Dedifferentiated amniotic fluid mesenchymal stem cell (primary cell): ENCODE measurements at regions not wholly inside any gene's neighbourhood (a gene's known extent, or its start where the extent isn't known, plus 50 kb on each side); places are given as distances from the start of the nearest gene placed in this dataset.
"Not testable (repeated sequence)": the region's sequence is repeated elsewhere in the genome, so short reads cannot be mapped to it uniquely, and the experiment has no call there.

Source experiments
- DNase-seq: peaks from one replicate; pipeline ENCODE4 v3.0.0-alpha.2; 2016; ENCODE audit errors: extremely low spot score

DNA sequence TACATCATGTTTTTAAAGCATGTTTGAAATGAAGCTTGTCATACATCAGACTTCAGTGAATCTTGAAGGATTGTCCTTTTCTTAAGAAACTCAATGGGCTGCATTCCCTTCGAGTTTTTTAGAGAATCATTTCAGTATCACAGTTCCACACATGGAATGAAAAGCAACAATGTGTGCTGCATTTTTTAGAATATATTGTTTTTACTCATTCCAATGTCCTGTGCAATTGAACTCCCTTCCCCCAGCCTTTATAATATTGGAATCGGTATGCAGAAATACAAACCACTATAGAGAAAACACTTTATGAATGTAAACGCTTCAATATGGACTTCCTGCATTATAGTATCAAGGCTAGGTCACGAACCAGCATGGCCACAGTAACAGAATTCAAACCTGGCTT, 634.4 kb downstream of the GATA3 start:
- no peak for DNase-seq

DNA sequence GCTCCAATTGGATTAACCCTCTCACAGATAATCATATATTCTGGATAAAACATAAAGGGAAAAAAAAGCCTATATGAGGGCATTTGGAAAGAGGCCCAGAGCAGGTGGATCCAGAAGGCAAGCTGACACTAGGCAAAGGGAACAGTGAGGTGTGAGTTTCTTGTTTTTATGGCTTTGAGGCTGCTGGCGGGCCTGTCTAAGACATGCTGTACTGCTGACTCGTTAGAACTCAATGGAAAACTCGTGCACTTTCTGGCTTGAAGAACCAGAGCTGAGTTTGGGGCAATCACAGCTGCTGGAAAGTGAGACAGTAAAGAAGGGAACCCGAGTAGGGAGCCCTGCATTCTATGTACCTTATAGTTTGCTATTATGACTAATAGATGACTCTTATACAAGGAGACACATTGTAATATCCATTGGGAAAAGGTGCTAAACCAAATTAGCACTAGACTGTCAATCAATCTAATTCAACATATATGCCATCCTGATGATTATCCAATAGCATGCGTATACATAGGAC, 637.1 kb downstream of the GATA3 start:
- no peak for DNase-seq

DNA sequence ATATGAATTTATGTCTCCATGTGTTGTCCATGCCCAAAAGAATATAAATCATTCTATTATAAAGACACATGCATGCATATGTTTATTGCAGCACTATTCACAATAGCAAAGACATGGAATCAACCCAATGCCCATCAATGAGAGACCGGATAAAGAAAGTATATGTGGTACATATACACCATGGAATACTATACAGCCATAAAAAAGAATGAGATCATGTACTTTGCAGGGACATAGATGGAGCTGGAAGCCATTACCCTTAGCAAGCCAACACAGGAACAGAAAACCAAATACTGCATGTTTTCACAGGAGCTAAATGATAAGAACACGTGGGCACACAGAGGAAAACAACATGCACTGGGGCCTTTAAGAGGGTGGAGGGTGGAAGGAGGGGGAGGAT, 639.1 kb downstream of the GATA3 start:
- DNase-seq, result not testable (repeated sequence)

DNA sequence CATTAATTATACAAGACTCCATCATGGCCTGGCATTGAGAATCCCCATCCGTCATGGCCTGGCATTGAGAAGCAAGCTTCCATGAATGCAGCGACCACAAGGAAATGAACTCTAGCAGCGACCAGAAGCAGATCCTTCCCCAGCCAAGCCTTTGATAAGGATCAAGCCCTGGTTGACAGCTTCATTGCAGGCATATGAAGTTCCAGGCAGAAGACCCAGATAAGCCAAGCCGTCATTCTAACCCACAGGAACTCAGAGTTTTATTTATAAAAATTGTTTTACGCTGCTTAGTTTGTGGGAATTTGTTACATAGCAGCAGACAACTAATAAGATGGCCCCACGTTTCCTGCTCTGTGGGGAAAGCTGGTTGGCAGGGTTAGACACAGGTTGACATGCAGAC, 642.3 kb downstream of the GATA3 start:
- no peak for DNase-seq

DNA sequence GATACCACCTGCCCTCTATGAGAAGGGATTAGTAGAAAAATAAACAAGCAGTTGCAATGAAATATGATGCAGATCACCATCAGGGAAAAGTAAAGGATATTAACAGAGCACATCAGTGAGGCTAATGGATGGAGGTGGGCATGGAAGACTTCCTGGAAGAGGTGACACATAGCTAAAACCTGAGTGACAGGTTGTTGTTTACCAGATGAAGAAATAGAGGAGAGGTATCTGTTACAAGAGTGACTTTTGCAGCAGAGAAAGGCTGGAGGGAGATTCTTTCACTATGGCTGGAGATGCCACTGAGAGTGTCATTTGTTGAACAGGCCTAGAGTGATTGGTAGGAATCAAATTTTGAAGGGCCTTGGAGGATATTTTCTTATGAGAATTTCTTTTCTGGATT, 646.2 kb downstream of the GATA3 start:
- DNase-seq, result no peak

DNA sequence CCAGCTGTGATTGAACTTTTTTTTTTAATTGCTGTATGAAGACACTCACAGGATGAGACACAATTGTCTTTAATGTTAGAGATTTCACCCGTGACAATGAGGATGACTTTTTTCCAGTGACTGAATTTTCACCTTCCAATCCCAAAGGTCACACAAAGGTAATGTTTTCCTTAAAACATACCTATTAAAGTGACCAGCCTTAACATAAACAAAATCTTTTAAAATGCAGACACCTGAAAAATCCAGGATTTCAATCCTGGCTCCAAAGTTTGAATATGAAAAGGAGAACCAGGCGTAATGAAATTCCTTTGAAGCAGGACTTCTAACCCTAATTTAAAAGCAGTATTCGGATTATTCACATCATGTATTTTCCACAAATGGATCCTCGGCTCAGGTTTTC, 647.7 kb downstream of the GATA3 start:
- DNase-seq, result no peak

DNA sequence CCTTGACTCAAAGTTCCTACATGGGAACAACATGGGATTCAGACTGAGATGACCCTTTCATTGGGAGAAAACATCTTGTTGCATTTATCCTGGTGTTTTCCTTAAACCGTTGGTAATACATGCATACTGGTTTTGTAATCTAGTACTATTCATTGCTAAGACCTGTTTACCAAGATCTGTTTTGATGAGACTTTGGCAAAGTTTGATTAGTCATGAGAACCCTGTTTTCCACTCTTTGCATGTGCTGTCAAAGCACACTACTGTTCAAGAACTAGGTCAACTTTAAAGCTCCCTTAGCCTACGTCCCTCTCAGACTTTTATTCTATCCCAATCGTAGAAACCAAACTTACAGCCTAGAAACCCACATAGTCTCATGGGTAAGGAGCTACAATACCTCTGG, 650.9 kb downstream of the GATA3 start:
- no peak for DNase-seq

DNA sequence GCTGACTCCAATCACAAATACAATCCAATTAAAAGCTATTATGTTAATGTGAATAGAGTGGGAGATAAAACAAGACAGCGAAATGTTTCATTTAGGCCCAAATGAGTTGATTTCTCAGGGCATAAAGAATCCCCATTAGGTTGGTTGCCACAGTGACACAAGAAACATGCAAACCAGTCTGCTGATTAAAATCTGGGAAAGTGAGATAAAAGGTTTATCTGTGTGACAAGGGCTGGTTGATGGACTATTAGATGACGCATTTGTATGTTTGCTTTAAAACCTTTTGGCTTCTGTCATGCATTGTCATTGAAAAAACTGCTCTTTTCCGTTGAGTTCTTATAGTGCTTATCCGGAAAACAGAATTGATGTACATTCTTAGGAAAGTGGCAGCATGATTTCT, 658.2 kb downstream of the GATA3 start:
- DNase-seq, result no peak

DNA sequence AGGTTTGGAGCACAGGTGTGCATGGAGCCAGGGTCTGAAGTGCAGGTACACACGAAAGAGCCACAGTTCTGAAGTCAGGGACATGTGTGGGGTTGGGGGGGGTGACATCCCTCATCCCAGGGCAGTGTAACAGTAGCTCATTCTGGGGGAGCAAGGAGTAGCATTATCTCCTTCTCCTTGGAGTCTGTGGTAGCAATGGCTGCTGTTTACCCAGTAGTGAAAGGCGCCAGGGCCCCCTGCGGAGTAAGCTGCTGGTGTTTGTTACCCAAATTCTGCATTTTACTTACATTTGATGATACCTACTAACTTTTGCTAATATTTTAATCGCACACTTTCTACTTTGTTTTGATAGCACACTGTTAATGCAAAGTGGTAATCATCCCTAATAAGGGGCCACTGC, 665.5 kb downstream of the GATA3 start:
- no peak for DNase-seq

DNA sequence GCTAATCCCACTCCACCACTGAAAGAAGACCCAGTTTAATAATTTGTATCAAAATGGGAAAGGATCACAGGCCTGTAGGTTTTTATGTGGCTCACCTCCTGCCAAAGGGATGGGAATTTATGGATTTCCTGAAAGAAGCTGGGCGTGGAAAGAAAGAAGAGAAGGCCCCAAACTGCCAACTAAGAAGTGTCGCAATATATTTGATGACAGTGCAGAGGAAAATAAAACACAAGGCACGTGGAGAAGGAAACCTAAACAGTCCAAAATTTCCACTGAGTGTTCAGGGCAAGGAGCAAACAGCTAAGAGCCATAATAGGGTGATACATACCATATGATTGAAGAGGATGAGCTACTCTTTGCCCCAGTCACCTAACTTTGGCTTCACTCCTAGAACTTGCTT, 667.2 kb downstream of the GATA3 start:
- no peak for DNase-seq

DNA sequence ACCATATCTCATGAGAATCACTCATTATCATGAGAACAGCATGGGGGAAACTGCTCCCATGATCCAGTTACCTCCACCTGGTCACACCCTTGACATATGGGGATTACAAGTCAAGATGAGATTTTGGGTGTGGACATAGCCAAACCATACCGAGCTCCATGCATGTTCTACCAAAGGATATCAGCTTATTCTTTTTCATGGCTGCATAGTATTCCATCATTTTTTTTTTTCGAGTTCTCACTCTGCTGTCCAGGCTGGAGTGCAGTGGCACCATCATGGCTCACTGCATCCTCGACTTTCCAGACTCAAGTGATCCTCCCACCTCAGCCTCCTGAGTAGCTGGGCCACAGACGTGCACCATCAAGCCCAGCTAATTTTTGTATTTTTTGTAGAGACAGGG, 668.3 kb downstream of the GATA3 start:
- no peak for DNase-seq

DNA sequence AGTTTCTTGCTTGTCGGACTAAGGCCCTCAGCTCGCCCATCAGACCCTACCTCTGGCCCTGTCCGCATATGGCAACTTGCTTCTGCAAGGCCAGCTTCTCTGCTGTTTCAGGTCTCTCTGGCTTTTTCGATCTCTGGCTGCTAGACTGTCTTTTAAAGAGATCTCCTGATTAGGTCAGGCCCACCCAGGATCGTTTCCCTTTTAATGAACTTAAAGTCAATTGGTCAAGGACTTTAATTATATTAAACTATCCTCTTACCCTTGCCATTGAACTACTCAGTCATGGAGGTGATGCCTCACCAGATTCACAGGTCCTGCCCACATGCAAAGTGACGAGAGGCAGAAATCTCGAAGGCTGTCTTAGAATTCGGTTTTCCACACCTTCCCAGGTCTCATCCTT, 670.9 kb downstream of the GATA3 start:
- DNase-seq, result no peak

DNA sequence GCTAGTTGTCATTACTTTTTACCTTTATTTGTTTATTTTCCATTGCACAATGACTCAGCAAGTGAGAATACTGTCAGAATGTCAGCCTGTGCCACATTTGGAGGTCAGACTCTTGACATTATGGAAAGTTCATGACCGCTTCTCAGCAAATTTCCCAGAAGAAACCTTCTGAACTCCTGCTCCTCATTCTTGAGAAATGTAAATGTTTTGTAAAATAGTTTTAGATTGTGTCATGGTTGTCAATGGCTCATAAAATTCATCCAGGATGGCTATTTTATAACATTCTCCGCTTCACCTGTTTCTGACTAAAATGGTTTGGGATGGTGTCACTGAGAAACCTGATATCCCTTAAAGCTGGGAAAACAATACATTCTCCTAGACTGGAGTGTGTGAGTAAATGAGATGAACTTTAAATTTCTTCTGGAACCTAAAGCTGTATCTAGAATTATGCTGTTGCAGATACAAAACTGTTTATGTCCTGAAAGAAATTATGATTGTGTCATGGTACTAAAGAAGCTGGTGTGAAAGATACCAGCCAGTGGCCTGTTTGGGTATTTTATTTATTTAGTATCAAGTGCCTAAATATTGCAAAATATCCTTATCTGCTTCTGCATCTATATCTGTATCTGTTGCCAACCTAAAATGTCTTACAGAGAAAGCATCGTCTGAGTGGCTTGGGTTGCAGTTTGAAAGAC, 671.7 kb downstream of the GATA3 start:
- DNase-seq, result no peak

DNA sequence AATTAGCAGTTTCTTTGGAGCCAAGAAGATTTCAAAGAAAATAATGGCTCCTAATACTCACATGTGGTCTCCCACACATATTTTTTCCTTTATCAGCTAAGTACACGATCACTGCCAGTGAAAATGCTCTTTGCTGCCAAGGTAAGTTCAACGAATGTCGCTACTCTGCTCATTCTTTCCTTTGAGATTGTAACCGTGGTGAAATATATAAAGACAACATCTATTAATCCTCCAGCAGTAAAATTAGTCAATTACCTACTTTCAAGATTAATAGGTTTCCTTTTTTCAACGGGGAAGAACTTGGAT, 672.2 kb downstream of the GATA3 start:
- DNase-seq, result no peak

DNA sequence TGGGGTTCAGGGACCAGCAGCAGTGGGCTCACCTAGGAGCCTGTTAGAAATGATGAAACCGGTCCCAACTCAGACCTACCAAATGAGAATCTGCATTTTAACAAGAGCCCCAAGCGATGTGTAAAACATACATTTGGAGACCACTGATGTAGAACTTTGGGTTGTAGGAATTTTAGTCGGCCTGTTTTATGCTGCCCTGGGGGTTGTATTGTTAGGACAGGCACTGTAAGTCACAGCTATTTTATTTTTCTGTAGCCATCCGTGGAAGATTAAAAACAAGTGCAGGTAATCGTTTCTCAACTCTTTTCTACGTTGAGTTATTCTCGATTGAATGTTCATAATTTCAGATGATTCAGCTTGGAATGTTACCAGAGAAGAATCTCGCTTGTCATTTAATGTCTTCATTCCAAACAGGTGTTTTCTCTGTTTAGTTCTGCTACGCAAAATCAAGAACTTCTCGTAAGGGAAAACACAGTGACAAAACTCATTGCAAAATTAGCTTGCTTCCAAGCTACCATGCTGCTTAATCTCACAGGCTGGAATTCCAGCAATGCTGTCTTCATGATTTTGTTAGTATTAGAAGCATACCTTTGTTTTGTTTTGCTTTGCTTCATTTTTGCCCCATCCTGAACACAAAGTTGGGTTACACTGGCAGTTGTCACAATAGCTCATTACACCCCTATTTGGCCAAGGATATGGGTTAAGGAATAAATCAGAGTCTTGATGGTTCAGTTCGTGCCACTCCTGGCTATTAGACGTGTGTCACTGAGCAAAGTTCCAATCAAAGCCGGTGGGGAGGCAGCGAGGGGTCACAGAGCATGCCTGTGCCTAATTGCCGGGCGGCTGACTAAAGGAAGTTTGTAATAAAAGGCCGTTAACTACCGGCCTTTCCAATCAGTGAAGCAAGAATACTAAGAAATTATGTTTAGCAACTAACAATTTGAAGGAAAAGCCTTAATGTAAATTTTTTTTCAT, 676.9 kb downstream of the GATA3 start:
- no peak for DNase-seq

DNA sequence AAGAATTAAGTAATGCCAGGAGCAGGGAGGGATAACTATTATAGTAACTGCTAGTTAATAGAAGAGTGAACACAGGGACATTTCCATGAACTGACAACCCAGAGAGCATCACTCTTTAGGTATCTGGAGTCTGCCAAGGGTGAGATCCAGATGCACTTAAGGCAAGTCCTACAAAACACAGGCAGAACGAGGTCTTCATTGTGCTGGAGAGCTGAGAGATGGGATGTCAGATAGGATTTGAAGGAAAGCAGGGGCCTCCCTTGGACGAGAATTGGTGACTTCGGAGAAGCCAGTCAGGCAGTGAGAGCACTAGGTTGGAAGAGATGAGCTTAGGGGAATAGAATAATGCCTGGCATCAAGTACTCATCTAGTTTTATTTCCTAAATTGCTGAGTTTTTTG, 684.5 kb downstream of the GATA3 start:
- no peak for DNase-seq

DNA sequence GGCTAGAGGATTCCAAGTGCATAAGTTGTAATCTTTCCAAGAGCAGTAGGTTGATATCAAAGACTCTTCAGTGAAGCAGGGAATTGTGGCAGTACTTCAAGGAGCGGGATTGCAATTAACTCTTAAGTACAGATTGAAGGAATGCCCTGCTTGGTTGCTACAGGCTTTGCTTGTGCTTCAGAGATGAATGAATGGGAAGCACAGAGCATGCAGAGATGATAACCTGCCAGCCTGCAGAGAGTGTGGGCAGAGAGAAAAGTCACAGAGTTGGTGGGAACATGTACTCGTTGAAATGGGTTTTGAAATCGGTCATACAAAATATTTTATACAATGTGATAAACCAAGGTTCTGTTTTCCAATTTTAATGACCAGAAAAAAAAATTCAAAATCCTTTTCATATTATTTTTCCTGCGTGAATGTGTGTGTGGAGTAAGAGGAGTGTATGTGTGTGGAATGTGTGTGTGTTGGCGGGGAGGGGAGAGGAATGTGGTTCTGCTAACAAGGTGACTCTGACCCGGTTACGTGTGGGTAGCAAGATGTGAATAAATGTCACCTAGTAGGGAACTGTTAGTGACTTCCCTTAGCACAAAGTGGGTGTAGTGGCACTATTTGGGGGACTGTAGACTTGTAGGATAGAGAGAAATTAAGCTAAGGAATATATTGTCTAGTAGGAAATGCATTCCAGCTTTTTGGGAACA, 697.8 kb downstream of the GATA3 start:
- no peak for DNase-seq

DNA sequence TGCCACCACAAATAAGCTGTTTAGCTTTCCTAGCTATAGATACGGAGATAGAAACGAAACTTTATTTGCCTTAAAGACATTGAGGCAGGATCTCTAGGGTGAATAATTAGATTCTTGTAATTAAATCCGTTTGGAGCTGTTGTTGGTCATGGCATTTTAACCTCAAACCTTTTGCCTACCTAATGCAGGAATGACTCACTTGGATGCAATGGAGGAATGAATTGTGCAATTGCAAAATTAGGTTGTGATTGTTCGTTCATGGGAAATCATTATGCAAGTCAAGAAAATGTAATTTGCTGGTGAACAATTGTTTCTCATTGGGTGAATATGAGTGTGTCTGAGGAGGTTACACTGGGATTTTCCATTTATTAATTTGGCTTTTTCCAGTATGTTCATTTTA, 703.5 kb downstream of the GATA3 start:
- DNase-seq, result no peak

DNA sequence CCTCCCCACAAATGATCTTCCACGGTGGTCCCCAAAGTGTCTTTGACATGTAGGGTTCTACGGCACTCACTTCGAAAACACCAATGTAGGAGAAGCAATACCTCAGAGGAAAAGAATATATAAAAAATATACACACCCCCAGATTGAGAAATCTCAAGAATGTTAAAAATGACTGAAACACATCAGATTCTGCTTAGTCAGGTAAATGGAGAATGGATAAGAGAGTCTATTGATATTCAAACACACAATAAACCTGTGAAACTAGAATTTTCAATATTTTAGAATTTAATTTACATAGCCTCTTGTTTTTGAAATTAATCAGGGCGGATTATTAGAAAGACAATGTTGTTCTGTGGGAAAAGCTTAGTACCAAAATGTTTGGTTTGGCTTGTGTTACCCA, 712.4 kb downstream of the GATA3 start:
- no peak for DNase-seq

DNA sequence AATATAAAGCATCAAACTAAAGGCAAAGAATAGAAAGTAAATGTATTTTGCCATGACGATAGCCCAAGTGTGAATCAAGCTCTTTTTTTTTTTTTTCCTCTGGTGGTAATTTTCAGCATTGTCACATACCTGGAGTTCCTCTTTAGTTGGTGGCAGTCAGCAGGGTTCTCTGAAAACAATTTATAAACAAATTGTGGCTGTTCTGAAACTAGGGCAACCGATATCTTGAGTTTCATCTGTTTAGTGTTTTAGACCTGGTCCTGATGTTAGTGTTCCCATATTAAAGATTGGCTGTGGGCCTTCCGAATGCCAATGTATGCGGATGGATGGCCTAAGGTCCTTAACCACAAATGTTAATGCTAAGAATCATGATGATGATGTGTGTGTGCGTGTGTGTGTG, 713.1 kb downstream of the GATA3 start:
- no peak for DNase-seq

DNA sequence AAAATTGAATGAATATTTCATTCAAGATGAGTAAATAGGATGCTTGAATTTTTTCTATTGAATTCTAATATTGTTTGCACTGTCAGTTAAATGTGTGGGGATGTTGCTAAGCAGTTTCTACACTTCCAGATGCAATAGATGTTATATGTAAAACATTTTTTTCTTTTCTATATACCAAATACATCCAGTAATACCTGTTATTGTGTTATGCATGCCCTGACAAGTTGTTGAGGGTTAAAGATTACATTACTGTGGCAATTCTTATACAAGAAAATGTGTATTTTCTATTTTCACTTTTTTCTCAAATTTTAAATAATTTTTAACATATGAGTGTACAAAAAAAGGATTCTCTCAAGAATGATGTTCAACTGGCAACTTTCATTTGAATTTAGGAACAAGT, 713.9 kb downstream of the GATA3 start:
- DNase-seq, result no peak

DNA sequence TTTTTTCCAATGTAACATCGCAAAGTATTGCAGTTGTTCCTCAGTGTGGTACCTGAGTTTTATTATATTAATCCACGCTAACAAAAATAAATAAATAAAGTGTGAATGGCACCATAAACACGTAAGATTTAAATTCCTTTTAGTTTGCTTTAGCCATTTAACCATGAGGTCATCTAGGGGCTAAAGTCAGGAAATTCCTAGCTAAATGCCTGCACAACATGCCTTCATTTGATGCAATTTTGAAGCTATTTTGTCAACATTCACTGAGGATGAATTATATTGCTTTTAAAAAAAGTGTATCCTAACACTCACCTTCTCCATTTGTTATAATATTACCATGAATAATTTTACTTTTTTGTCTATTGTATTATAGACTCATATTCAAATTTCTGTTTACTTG, 714.4 kb downstream of the GATA3 start:
- DNase-seq, result no peak
